Glomerular visceral epithelial cell (primary cell): ENCODE measurements at regions not wholly inside any gene's neighbourhood (a gene's known extent, or its start where the extent isn't known, plus 50 kb on each side); places are given as distances from the start of the nearest gene placed in this dataset.
"Not testable (repeated sequence)": the region's sequence is repeated elsewhere in the genome, so short reads cannot be mapped to it uniquely, and the experiment has no call there.

Experiments used
- DNase-seq: peaks from one replicate; pipeline ENCODE4 v3.0.0-alpha.2; 2016; ENCODE audit errors: extremely low spot score

GRCh38 chr4:23097251-23097650 lies 404.5 kb downstream of the GBA3 start:
- peak; percentile 50 for DNase-seq

- no peak for DNase-seq
Observed at GRCh38 chr4:23091711-23092110, 399.0 kb downstream of the GBA3 start.

GRCh38 chr4:23085249-23085568 lies 392.5 kb downstream of the GBA3 start:
- DNase-seq = no peak

GRCh38 chr4:23084559-23085248 lies 392.0 kb downstream of the GBA3 start:
- DNase-seq = peak; percentile 93

GRCh38 chr4:23083391-23083790 lies 390.7 kb downstream of the GBA3 start:
- peak; percentile 13 for DNase-seq

- not testable (repeated sequence) for DNase-seq
Observed at GRCh38 chr4:23080171-23080570, 387.4 kb downstream of the GBA3 start.

- no peak for DNase-seq
Observed at GRCh38 chr4:23070848-23071570, 378.3 kb downstream of the GBA3 start.

GRCh38 chr4:23068756-23069155 lies 376.0 kb downstream of the GBA3 start:
- DNase-seq = no peak

- DNase-seq = peak; percentile 21
Observed at GRCh38 chr4:23068287-23068686, 375.6 kb downstream of the GBA3 start.

GRCh38 chr4:23062188-23062587 lies 369.5 kb downstream of the GBA3 start:
- no peak for DNase-seq

GRCh38 chr4:23061431-23061830 lies 368.7 kb downstream of the GBA3 start:
- DNase-seq = no peak

- DNase-seq = peak; percentile 27
Observed at GRCh38 chr4:23060776-23061175, 368.0 kb downstream of the GBA3 start.

GRCh38 chr4:23058165-23058776 lies 365.5 kb downstream of the GBA3 start:
- no peak for DNase-seq

GRCh38 chr4:23041501-23041900 lies 348.8 kb downstream of the GBA3 start:
- DNase-seq = no peak

GRCh38 chr4:23040539-23040938 lies 347.8 kb downstream of the GBA3 start:
- no peak for DNase-seq

GRCh38 chr4:23039818-23040217 lies 347.1 kb downstream of the GBA3 start:
- DNase-seq = peak; percentile 56

GRCh38 chr4:23038626-23039491 lies 346.1 kb downstream of the GBA3 start:
- peak; percentile 91 for DNase-seq

GRCh38 chr4:23036921-23037495 lies 344.3 kb downstream of the GBA3 start:
- DNase-seq = no peak

GRCh38 chr4:23036503-23036902 lies 343.8 kb downstream of the GBA3 start:
- no peak for DNase-seq

- no peak for DNase-seq
Observed at GRCh38 chr4:23035521-23036056, 342.9 kb downstream of the GBA3 start.

GRCh38 chr4:23034731-23035130 lies 342.0 kb downstream of the GBA3 start:
- no peak for DNase-seq

- DNase-seq = no peak
Observed at GRCh38 chr4:23033796-23034195, 341.1 kb downstream of the GBA3 start.
